GM12878 (cell line): ENCODE measurements at regions not wholly inside any gene's neighbourhood (a gene's known extent, or its start where the extent isn't known, plus 50 kb on each side); places are given as distances from the start of the nearest gene placed in this dataset.

ENCODE experiments used
- ATAC-seq: fragments of 200-7000 bp; cut with Tn5 transposase; 3 replicates; pipeline ENCODE4 v1.9.1; 2020; ENCODE audit warnings: mild to moderate bottlenecking, moderate library complexity
- BruUV-seq: library from RNA; stranded (reverse); fragments of 400-500 nt; replicated peaks from 2 replicates; lab custom pipeline; 2021; lab: Mats Ljungman, UMichigan
- CTCF ChIA-PET: fragments of 300-600 bp; sonication (Branson Sonifier 250); formaldehyde crosslinking; extraction: SDS; loops from one replicate; lab custom pipeline; 2021; ENCODE audit warnings: inconsistent platforms; lab: Yijun Ruan, JAX
- POLR2A ChIA-PET: fragments of 350-600 bp; formaldehyde crosslinking; extraction: SDS; loops from one replicate; lab custom pipeline; 2021; ENCODE audit warnings: inconsistent platforms; lab: Charles Lee
- RAD21 ChIA-PET: fragments of 300-600 bp; sonication (Branson Sonifier 250); formaldehyde crosslinking; loops from one replicate; lab custom pipeline; 2023; ENCODE audit warnings: antibody characterized with exemption; ENCODE audit not compliant: unreplicated experiment; lab: Charles Lee
- SMC1A ChIA-PET: fragments of 300-600 bp; sonication (Branson Sonifier 250); formaldehyde crosslinking; loops from one replicate; lab custom pipeline; 2023; ENCODE audit not compliant: unreplicated experiment, uncharacterized antibody; lab: Charles Lee
- DNase-seq: peaks from one replicate; pipeline ENCODE4 v3.0.0-alpha.2; 2011; ENCODE audit warnings: low read depth, low spot score
- FAIRE-seq: peaks from 3 replicates; lab custom pipeline; 2011; peaks lifted over from hg19 to GRCh38; lab: Jason Lieb, UNC
- H2AFZ ChIP-seq: 2 replicates; pipeline ENCODE4 v1.6.0; 2011; ENCODE audit warnings: low read depth, low read length, control low read depth; ENCODE audit not compliant: control insufficient read depth
- H3K27ac ChIP-seq: 2 replicates; pipeline ENCODE4 v1.5.1; 2011; ENCODE audit warnings: control low read depth; ENCODE audit not compliant: control insufficient read depth, insufficient read depth
- H3K27me3 ChIP-seq, 2 experiments: replicated peaks in 1 of 2; 2 replicates each; pipeline versions ENCODE4 v1.6.0 to v1.6.1; 2011; ENCODE audit warnings: low read length in 1 of 2; ENCODE audit not compliant: control insufficient read depth in 2 of 2, insufficient read depth in 2 of 2
- H3K36me3 ChIP-seq, 2 experiments: 2 replicates each; pipeline ENCODE4 v1.5.1; 2011; ENCODE audit warnings: low read length in 1 of 2; ENCODE audit not compliant: control insufficient read depth in 2 of 2, insufficient read depth in 2 of 2
- H3K4me1 ChIP-seq: 2 replicates; pipeline ENCODE4 v1.6.1; 2011; ENCODE audit warnings: mild to moderate bottlenecking, low read length, moderate library complexity, mixed read lengths; ENCODE audit not compliant: control insufficient read depth, insufficient read depth
- H3K4me2 ChIP-seq: 2 replicates; pipeline ENCODE4 v1.6.0; 2011; ENCODE audit warnings: control low read depth; ENCODE audit not compliant: control insufficient read depth, insufficient read depth
- H3K4me3 ChIP-seq: fragments of 200-600 bp; sonication (generic); 2 replicates; pipeline ENCODE4 v1.5.1; 2016
- H3K79me2 ChIP-seq: 2 replicates; pipeline ENCODE4 v1.6.0; 2011; ENCODE audit warnings: low read length; ENCODE audit not compliant: control insufficient read depth, insufficient read depth
- H3K9ac ChIP-seq: 2 replicates; pipeline ENCODE4 v1.8.0; 2011; ENCODE audit warnings: low read length, control low read depth, mixed read lengths; ENCODE audit not compliant: control insufficient read depth, insufficient read depth
- H3K9me3 ChIP-seq: replicated peaks from 3 replicates; pipeline ENCODE4 v1.5.1; 2011; ENCODE audit warnings: mild to moderate bottlenecking, low read length; ENCODE audit not compliant: control insufficient read depth, insufficient read depth
- H4K20me1 ChIP-seq: 2 replicates; pipeline ENCODE4 v1.6.0; 2011; ENCODE audit not compliant: control insufficient read depth, insufficient read depth
- EP300 ChIP-seq, 2 experiments: fragments of 150-350 bp in 1 of 2; IDR thresholded peaks; 2 replicates each; pipeline ENCODE4 v1.6.1; 2011 to 2012; ENCODE audit warnings: low read depth in 2 of 2, low read length in 2 of 2, borderline replicate concordance in 1 of 2, improper control_type of control experiment in 1 of 2, inconsistent platforms in 1 of 2; ENCODE audit not compliant: control insufficient read depth in 1 of 2
- MXI1 ChIP-seq: fragments of 150-350 bp; IDR thresholded peaks from 2 replicates; pipeline ENCODE4 v1.6.1; 2011; ENCODE audit warnings: low read depth, mild to moderate bottlenecking, inconsistent platforms, low read length, improper control_type of control experiment
- NKRF ChIP-seq: fragments of 450-650 bp; conservative IDR thresholded peaks from 2 replicates; pipeline ENCODE4 v1.6.1; 2017; ENCODE audit warnings: mild to moderate bottlenecking, moderate library complexity
- RELB ChIP-seq: fragments of 450-650 bp; IDR thresholded peaks from 2 replicates; pipeline ENCODE4 v1.6.1; 2017; ENCODE audit warnings: low read depth, mild to moderate bottlenecking, moderate library complexity
- REST ChIP-seq: IDR thresholded peaks from 2 replicates; pipeline ENCODE4 v1.6.1; 2012; ENCODE audit warnings: mild to moderate bottlenecking, low read depth, low read length
- SIX5 ChIP-seq: IDR thresholded peaks from 2 replicates; pipeline ENCODE4 v1.6.1; 2011; ENCODE audit warnings: mild to moderate bottlenecking, low read depth, low read length, moderate library complexity; ENCODE audit not compliant: severe bottlenecking
- SMAD5 ChIP-seq: IDR thresholded peaks from 2 replicates; pipeline ENCODE4 v1.6.1; 2016; ENCODE audit warnings: antibody characterized with exemption, low read depth
- TCF3 ChIP-seq: IDR thresholded peaks from 2 replicates; pipeline ENCODE4 v1.6.1; 2012; ENCODE audit warnings: low read depth, mild to moderate bottlenecking, low read length, borderline replicate concordance; ENCODE audit not compliant: insufficient read depth
- WRNIP1 ChIP-seq: IDR thresholded peaks from 2 replicates; pipeline ENCODE4 v1.6.1; 2011; ENCODE audit warnings: low read depth, low read length, improper control_type of control experiment, borderline replicate concordance
- WGBS: methylation state at CpG from one replicate; pipeline ENCODE4 v1.1.6; 2016; ENCODE audit warnings: low lambda C conversion rate; ENCODE audit not compliant: insufficient replicate concordance, insufficient coverage; ENCODE audit errors: missing lambda C conversion rate; 5-methylcytosine and 5-hydroxymethylcytosine counted together
- in situ Hi-C: fragments of 300-500 bp; cut with MboI; formaldehyde crosslinking; loops from 9 replicates; pipeline ENCODE4 v1.14.3; 2018; ENCODE audit warnings: mixed read lengths
- intact Hi-C: fragments of 100-400 bp; cut with micrococcal nuclease; formaldehyde crosslinking; loops from one replicate; pipeline ENCODE4 v1.14.2; 2022; ENCODE audit not compliant: unreplicated experiment

GRCh38 chr5:2277886-2278285 is 395.2 kb upstream of the IRX4 start:
- POLR2A ChIA-PET = no interaction called here
- 52% methylated on average over 13 of the region's 15 CpGs for WGBS
- Histone ChIP-seq H3K79me2 (no peaks in the 10 kb centered on the region), H4K20me1 (no peaks in the 10 kb centered on the region), H3K36me3 (no peaks in the 10 kb centered on the region)
- no peak for ATAC-seq
- DNase-seq = no peak
- intact Hi-C loops (no loop called here), in situ Hi-C loops (no loop called here)
- no peak for TF ChIP-seq SIX5
- TF ChIP-seq, all 136 proteins: peak for 0
- RAD21 ChIA-PET = no interaction called here
- H3K9me3 ChIP-seq = no peaks in the 10 kb centered on the region; the same call in 2 of the 3 replicates
- no peak overlapping the region for H3K4me2 ChIP-seq
- SMC1A ChIA-PET = no interaction called here
- no TSS peak for BruUV-seq
- H3K9ac ChIP-seq = no peak overlapping the region
- no peaks in the 10 kb centered on the region for H3K4me1 ChIP-seq
- H3K27ac ChIP-seq = no peak overlapping the region
- FAIRE-seq = no peak
- no peaks in the 10 kb centered on the region for H3K27me3 ChIP-seq
- no peak overlapping the region for H3K4me3 ChIP-seq
- CTCF ChIA-PET = no interaction called here
- H2AFZ ChIP-seq = no peak overlapping the region

DNA sequence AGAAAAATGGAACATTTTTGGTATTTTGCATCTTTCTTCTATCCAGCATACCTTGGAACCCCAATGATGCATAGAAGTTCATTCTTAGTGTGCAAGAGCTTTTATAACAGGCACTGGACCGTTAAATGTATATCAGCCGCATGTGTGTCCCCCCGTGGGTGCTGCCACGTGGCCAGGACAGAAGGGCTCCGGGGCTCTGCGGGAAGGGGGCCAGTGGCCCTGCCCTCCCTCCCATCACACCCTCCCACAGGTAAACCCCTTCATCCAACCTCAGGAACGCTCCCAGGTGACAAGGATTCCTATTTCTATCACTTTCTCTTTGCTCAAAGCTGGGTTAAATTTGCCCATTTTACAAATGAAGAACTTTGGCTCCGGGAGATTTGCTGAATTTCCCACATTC is 393.4 kb upstream of the IRX4 start:
- 20% methylated on average over 8 of the region's 8 CpGs for WGBS
- intact Hi-C loops (no loop called here), in situ Hi-C loops (no loop called here)
- no peak for FAIRE-seq
- no peak for DNase-seq
- no peaks in the 10 kb centered on the region for H3K36me3 ChIP-seq
- TF ChIP-seq RELB (no peak), TCF3 (no peak), MXI1 (no peak), EP300 (IDR thresholded peaks at IDR 0.05; ENCODE audit: borderline replicate concordance in 1 of 2, control insufficient read depth in 1 of 2, low read depth in 2 of 2, low read length in 2 of 2) (no peak), WRNIP1 (no peak), NKRF (no peak), REST (no peak), SMAD5 (no peak)
- no TSS peak for BruUV-seq
- no peaks in the 10 kb centered on the region; the same call in 2 of the 3 replicates for H3K9me3 ChIP-seq
- POLR2A ChIA-PET = no interaction called here
- H3K9ac ChIP-seq = no peak overlapping the region
- no peak for ATAC-seq
- H3K4me3 ChIP-seq = no peak overlapping the region
- H3K27me3 ChIP-seq = no peaks in the 10 kb centered on the region
- SMC1A ChIA-PET = no interaction called here
- H4K20me1 ChIP-seq = no peaks in the 10 kb centered on the region
- H3K4me1 ChIP-seq = no peaks in the 10 kb centered on the region
- H3K27ac ChIP-seq = no peak overlapping the region
- H2AFZ ChIP-seq = no peak overlapping the region
- CTCF ChIA-PET = no interaction called here
- H3K79me2 ChIP-seq = no peaks in the 10 kb centered on the region
- RAD21 ChIA-PET = no interaction called here
- H3K4me2 ChIP-seq = no peak overlapping the region
